ENCODE measurements at regions not wholly inside any gene's neighbourhood (a gene's known extent, or its start where the extent isn't known, plus 50 kb on each side); places are given as distances from the start of the nearest gene placed in this dataset.
A peak's percentile ranks its signal among the peaks of the same experiment; 100 is the strongest.
"Not testable (repeated sequence)": the region's sequence is repeated elsewhere in the genome, so short reads cannot be mapped to it uniquely, and the experiment has no call there.

GRCh38 chr12:25883026-25883916 is 75.2 kb upstream of the RASSF8 start:
- no peak for DNase-seq

GRCh38 chr12:25884024-25884919 is 74.2 kb upstream of the RASSF8 start:
- no peak for DNase-seq

- DNase-seq, result no peak
These were observed 73.6 kb upstream of the RASSF8 start for GRCh38 chr12:25884920-25885234.

GRCh38 chr12:25886396-25886795 is 72.1 kb upstream of the RASSF8 start:
- DNase-seq, result no peak

GRCh38 chr12:25887367-25887766 is 71.1 kb upstream of the RASSF8 start:
- no peak for DNase-seq

- DNase-seq, result no peak
These were observed 69.3 kb upstream of the RASSF8 start for GRCh38 chr12:25889185-25889584.

- DNase-seq, result not testable (repeated sequence)
These were observed 67.4 kb upstream of the RASSF8 start for GRCh38 chr12:25891095-25891494.

GRCh38 chr12:25894759-25895158 is 63.7 kb upstream of the RASSF8 start:
- peak in 1 of 3 donors; percentile 10 for DNase-seq

GRCh38 chr12:25896981-25897380 is 61.5 kb upstream of the RASSF8 start:
- peak in 2 of 3 donors; percentile 32 for DNase-seq

GRCh38 chr12:25903603-25904245 is 54.8 kb upstream of the RASSF8 start:
- no peak for DNase-seq

GRCh38 chr12:25904442-25904841 is 54.0 kb upstream of the RASSF8 start:
- DNase-seq, result no peak

GRCh38 chr12:25906651-25907340 is 51.7 kb upstream of the RASSF8 start:
- no peak for DNase-seq

Measured in suppressor macrophage treated with lipopolysaccharide for 1 hour (primary cell).